HEK293 (cell line): ENCODE measurements at regions not wholly inside any gene's neighbourhood (a gene's known extent, or its start where the extent isn't known, plus 50 kb on each side); places are given as distances from the start of the nearest gene placed in this dataset.

Source experiments
- CTCF ChIA-PET: fragments of 350-600 bp; formaldehyde crosslinking; extraction: SDS; loops from one replicate; lab custom pipeline; 2021; ENCODE audit warnings: antibody characterized with exemption; lab: Yijun Ruan, JAX
- POLR2A ChIA-PET: fragments of 300-600 bp; formaldehyde crosslinking; extraction: SDS; loops from one replicate; lab custom pipeline; 2020; ENCODE audit warnings: antibody characterized with exemption, inconsistent platforms; lab: Yijun Ruan, JAX
- H3K27ac ChIP-seq: fragments of 200-500 bp; sonication (Bioruptor generic); 2 replicates; pipeline ENCODE4 v1.5.1; 2014; ENCODE audit warnings: low read depth, low read length, control low read depth, inconsistent platforms; ENCODE audit errors: extremely low read depth
- H3K36me3 ChIP-seq, 2 experiments: fragments of 200-500 bp in 1 of 2; sonication (Bioruptor generic) in 1 of 2; 1 replicate in 1 of 2; 2 replicates in 1 of 2; pipeline ENCODE4 v1.5.1; 2014 to 2017; ENCODE audit warnings: inconsistent platforms in 2 of 2, low read length in 2 of 2; ENCODE audit not compliant: control insufficient read depth in 2 of 2, insufficient read depth in 1 of 2
- H3K4me1 ChIP-seq: fragments of 200-500 bp; sonication (Bioruptor generic); 2 replicates; pipeline ENCODE4 v1.5.1; 2014; ENCODE audit warnings: mild to moderate bottlenecking, low read length, inconsistent platforms; ENCODE audit not compliant: control insufficient read depth, insufficient read depth
- H3K4me3 ChIP-seq: 2 replicates; pipeline ENCODE4 v1.5.1; 2011; ENCODE audit warnings: low read depth, mild to moderate bottlenecking, control low read depth, low read length, moderate library complexity
- H3K9me3 ChIP-seq: fragments of 200-500 bp; sonication (Bioruptor generic); 2 replicates; pipeline ENCODE4 v1.5.1; 2014; ENCODE audit warnings: low read depth, low read length, inconsistent platforms; ENCODE audit not compliant: control insufficient read depth, insufficient read depth
- KLF10 ChIP-seq: fragments of 450-650 bp; IDR thresholded peaks from 2 replicates; pipeline ENCODE4 v1.5.1; 2018; ENCODE audit warnings: missing biosample characterization, mild to moderate bottlenecking, missing genetic modification characterization
- KLF8 ChIP-seq: fragments of 450-650 bp; formaldehyde crosslinking; IDR thresholded peaks from 2 replicates; pipeline ENCODE4 v1.5.1; 2016; ENCODE audit warnings: missing biosample characterization, missing genetic modification characterization
- ZBTB44 ChIP-seq: fragments of 450-650 bp; IDR thresholded peaks from 2 replicates; pipeline ENCODE4 v1.5.1; 2018; ENCODE audit warnings: missing biosample characterization, mild to moderate bottlenecking, missing genetic modification characterization
- ZBTB7A ChIP-seq: fragments of 450-650 bp; formaldehyde crosslinking; IDR thresholded peaks from 2 replicates; pipeline ENCODE4 v1.5.1; 2016; ENCODE audit warnings: low read depth, missing biosample characterization, missing genetic modification characterization
- ZNF114 ChIP-seq: fragments of 450-650 bp; formaldehyde crosslinking; IDR thresholded peaks from 2 replicates; pipeline ENCODE4 v1.5.0; 2017; ENCODE audit warnings: missing biosample characterization, missing genetic modification characterization
- ZNF26 ChIP-seq: fragments of 450-650 bp; formaldehyde crosslinking; IDR thresholded peaks from 2 replicates; pipeline ENCODE4 v1.5.1; 2016; ENCODE audit warnings: missing biosample characterization, missing genetic modification characterization
- ZNF311 ChIP-seq: fragments of 450-650 bp; formaldehyde crosslinking; IDR thresholded peaks from 2 replicates; pipeline ENCODE4 v1.5.1; 2017; ENCODE audit warnings: missing biosample characterization, missing genetic modification characterization, borderline replicate concordance
- ZNF324 ChIP-seq: fragments of 450-650 bp; formaldehyde crosslinking; IDR thresholded peaks from 2 replicates; pipeline ENCODE4 v1.5.1; 2016; ENCODE audit warnings: missing biosample characterization, missing genetic modification characterization
- ZNF366 ChIP-seq: fragments of 450-650 bp; formaldehyde crosslinking; conservative IDR thresholded peaks from 2 replicates; pipeline ENCODE4 v1.5.1; 2016; ENCODE audit warnings: missing biosample characterization, missing genetic modification characterization
- ZNF433 ChIP-seq: fragments of 450-650 bp; formaldehyde crosslinking; IDR thresholded peaks from 2 replicates; pipeline ENCODE4 v1.5.1; 2016; ENCODE audit warnings: missing biosample characterization, missing genetic modification characterization, low read depth
- ZNF518A ChIP-seq: fragments of 450-650 bp; formaldehyde crosslinking; conservative IDR thresholded peaks from 2 replicates; pipeline ENCODE4 v1.5.1; 2016; ENCODE audit warnings: low read depth, missing biosample characterization, missing genetic modification characterization
- ZNF571 ChIP-seq: fragments of 450-650 bp; formaldehyde crosslinking; IDR thresholded peaks from 2 replicates; pipeline ENCODE4 v1.5.0; 2017; ENCODE audit warnings: missing biosample characterization, missing genetic modification characterization
- ZNF610 ChIP-seq: fragments of 450-650 bp; formaldehyde crosslinking; IDR thresholded peaks from 2 replicates; pipeline ENCODE4 v1.5.1; 2016; ENCODE audit warnings: missing biosample characterization, missing genetic modification characterization, borderline replicate concordance
- ZNF623 ChIP-seq: fragments of 450-650 bp; formaldehyde crosslinking; IDR thresholded peaks from 2 replicates; pipeline ENCODE4 v1.5.1; 2016; ENCODE audit warnings: missing biosample characterization, missing genetic modification characterization
- ZNF658 ChIP-seq: fragments of 450-650 bp; formaldehyde crosslinking; IDR thresholded peaks from 2 replicates; pipeline ENCODE4; 2016; ENCODE audit warnings: missing biosample characterization, missing genetic modification characterization
- TF ChIP-seq, protein P1 (sequence below): sonication (generic); formaldehyde crosslinking; IDR thresholded peaks from 2 replicates; pipeline ENCODE4 v1.8.1; 2022; ENCODE audit warnings: mild to moderate bottlenecking, moderate library complexity, missing genetic modification reagents
- TF ChIP-seq, protein P2 (sequence below): fragments of 450-650 bp; formaldehyde crosslinking; IDR thresholded peaks from 2 replicates; pipeline ENCODE4 v1.5.0; 2017; ENCODE audit warnings: missing biosample characterization, missing genetic modification characterization, borderline replicate concordance

DNA sequence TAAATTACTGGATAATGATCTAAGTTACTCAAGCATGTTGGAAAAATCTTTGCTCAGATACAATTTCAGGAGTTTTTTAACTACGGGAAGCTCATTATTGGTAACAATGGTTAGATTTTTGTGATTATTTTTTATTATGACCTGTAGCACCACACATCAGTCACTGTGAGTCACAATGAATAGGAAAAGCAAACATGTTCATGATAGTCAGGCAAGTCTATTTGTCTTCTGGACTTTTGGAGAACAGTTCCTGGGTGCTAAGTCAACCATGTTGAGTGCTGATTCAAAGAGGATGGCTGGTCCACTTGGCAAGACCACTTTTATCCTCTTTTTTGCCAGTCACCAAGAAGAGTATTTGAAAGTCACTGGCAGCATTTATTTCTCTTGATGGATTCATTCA, 403.2 kb downstream of the KIF4B start (continued):
- TF ChIP-seq ZNF518A (tag by site-specific recombination) (no peak), ZBTB44 (tag by site-specific recombination) (no peak), ZNF610 (no peak), ZNF433 (tag by site-specific recombination) (no peak), ZNF114 (tag by site-specific recombination) (no peak), ZNF324 (no peak)

- no peaks in the 10 kb centered on the region for H3K9me3 ChIP-seq
- H3K4me1 ChIP-seq = no peaks in the 10 kb centered on the region
- ChIA-PET CTCF (interaction anchor here (0.6 to 0.7 kb wide), 2 partner anchors 779 to 1904 kb away, joined by 3 read pairs; no protein-coding TSS in a partner anchor), POLR2A (no interaction called here)
- no peak for TF ChIP-seq ZNF571 (tag by site-specific recombination)
- TF ChIP-seq ZNF26 = no peak
- TF ChIP-seq KLF8 = no peak
- no peak for TF ChIP-seq ZNF311
- no peak for TF ChIP-seq ZBTB7A
- no peak for TF ChIP-seq ZNF623
- H3K27ac ChIP-seq = no peak overlapping the region
- H3K4me3 ChIP-seq = no peak overlapping the region
- no peaks in the 10 kb centered on the region for H3K36me3 ChIP-seq
These were observed 405.5 kb downstream of the KIF4B start for GRCh38 chr5:155418960-155419579.

GRCh38 chr5:155430192-155430591, 416.6 kb downstream of the KIF4B start:
- TF ChIP-seq KLF10 (tag by site-specific recombination) = no peak
- TF ChIP-seq, protein P1, sequence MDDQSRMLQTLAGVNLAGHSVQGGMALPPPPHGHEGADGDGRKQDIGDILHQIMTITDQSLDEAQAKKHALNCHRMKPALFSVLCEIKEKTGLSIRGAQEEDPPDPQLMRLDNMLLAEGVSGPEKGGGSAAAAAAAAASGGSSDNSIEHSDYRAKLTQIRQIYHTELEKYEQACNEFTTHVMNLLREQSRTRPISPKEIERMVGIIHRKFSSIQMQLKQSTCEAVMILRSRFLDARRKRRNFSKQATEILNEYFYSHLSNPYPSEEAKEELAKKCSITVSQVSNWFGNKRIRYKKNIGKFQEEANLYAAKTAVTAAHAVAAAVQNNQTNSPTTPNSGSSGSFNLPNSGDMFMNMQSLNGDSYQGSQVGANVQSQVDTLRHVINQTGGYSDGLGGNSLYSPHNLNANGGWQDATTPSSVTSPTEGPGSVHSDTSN (CRISPR knock-in tag) = no peak
- TF ChIP-seq ZNF366 (tag by site-specific recombination) = no peak
- TF ChIP-seq, protein P2, sequence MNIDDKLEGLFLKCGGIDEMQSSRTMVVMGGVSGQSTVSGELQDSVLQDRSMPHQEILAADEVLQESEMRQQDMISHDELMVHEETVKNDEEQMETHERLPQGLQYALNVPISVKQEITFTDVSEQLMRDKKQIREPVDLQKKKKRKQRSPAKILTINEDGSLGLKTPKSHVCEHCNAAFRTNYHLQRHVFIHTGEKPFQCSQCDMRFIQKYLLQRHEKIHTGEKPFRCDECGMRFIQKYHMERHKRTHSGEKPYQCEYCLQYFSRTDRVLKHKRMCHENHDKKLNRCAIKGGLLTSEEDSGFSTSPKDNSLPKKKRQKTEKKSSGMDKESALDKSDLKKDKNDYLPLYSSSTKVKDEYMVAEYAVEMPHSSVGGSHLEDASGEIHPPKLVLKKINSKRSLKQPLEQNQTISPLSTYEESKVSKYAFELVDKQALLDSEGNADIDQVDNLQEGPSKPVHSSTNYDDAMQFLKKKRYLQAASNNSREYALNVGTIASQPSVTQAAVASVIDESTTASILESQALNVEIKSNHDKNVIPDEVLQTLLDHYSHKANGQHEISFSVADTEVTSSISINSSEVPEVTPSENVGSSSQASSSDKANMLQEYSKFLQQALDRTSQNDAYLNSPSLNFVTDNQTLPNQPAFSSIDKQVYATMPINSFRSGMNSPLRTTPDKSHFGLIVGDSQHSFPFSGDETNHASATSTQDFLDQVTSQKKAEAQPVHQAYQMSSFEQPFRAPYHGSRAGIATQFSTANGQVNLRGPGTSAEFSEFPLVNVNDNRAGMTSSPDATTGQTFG = no peak
- TF ChIP-seq ZNF658 (tag by site-specific recombination) = no peak
- ChIA-PET CTCF (no interaction called here), POLR2A (no interaction called here)
- Histone ChIP-seq H3K4me3 (no peak overlapping the region), H3K9me3 (no peaks in the 10 kb centered on the region), H3K27ac (no peak overlapping the region), H3K36me3 (no peaks in the 10 kb centered on the region), H3K4me1 (no peaks in the 10 kb centered on the region)
